Fibroblast of peridontal ligament (primary cell): ENCODE measurements at regions not wholly inside any gene's neighbourhood (a gene's known extent, or its start where the extent isn't known, plus 50 kb on each side); places are given as distances from the start of the nearest gene placed in this dataset.

Source experiments
- DNase-seq: peaks from one replicate; pipeline ENCODE4 v3.0.0-alpha.2; 2010; ENCODE audit errors: extremely low read depth

DNA sequence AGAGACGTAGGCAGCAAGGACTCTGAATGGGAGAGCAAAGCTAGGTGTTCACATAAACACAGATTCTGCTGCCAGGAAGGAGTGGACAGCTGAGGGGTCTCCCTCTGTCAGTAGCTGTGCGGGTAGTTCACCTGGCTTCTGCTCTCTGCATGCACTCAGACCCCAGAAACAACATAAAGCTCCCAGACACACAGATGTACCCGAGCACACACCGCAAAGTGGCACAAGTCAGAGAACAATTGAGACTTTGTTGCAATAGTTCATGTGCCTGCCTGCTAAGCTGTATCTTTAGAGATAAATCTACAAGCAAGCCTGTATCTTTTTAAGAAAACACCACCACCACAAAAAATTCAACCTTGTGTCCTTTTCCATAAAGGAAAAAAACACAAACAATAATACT lies 420.0 kb upstream of the ST6GAL2 start:
- no peak for DNase-seq

DNA sequence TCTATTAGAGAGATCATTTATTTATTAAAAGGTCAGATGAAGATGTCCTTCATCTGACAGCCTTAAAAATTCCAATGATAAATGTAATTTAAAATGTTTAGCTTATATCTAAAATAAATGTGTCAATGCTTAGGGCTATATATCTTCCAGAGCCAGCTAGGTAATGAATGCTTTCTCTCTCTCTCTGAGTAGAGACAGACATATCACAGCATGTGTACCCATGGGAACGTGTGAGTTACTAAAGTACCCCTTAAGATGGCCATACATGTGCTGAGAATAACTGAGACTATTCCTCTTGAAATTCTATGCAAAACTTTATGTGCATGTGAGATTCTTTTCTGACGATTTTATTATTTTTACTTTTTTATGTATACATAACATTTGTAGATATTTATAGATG lies 420.9 kb upstream of the ST6GAL2 start:
- no peak for DNase-seq

DNA sequence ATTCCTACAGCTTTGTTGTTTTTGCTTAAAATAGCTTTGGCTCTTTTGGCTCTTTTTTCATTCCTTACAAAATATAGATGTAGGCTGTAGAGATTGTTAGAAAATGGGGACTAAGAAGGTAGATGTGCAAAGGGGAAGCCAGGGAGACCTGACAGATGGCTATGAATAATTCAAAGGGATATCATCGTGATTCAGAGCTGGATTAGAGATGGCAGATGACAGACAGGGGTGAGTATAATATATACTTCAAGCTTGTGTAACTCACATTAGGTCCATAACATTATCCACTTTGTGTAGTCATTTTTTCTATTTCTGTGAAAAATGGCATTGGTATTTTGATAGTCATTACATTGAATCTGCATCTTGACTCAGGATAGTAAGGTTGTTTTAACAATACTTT lies 422.9 kb upstream of the ST6GAL2 start:
- no peak for DNase-seq

DNA sequence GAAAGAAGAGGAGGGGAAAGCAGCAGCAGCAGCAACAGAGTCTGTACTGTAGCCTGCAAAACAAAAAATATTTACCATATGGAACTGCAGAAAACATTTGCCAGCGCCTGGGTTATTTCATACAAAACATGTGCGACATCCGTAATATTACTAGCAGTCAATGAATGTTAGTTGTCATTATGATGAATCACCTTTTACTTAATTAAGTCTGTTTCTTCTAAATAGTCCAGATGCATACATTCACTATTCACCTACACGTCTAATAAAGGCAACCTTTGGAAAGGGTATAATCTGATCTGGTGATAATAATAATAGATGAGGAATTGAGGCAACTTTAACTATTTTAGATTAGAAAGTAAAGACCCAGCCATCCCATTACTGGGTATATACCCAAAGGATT lies 426.3 kb upstream of the ST6GAL2 start:
- DNase-seq, result no peak

DNA sequence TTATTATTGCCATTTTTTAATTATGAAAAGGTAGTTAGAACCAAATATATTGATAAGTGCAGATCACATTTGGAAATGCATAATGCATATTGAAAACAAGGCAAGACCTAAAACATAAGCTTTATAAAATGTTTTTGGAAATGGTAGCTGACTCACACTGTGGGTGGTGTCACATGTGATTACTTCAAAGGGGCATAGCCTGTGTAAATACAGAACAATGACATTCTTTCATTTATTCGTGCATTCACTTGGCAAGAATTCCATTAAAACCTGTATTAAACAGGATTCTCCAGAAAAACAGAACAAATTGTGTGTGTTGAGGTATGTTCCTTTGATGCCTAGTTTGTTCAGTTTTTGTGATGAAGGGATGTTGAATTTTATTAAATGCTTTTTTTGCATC lies 427.3 kb upstream of the ST6GAL2 start:
- DNase-seq, result no peak

DNA sequence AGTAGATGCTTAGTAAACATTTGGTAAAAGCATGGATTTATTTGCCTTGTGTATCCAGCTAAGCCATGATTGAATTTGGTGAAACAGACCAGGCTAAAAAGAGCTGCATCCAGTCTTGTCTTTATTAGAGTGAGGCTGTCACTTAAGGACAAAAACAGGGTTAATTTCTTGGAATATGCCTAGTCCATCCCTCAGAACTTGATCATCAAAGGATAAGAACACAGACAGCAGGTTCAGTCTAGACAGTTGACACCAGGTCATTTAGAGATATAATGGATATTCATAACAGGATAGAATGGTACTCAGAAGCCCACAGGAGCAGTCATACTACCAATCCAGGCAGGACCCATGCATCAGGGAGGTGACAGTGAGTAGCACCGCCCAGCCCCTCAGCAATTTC lies 434.9 kb upstream of the ST6GAL2 start:
- DNase-seq, result no peak

DNA sequence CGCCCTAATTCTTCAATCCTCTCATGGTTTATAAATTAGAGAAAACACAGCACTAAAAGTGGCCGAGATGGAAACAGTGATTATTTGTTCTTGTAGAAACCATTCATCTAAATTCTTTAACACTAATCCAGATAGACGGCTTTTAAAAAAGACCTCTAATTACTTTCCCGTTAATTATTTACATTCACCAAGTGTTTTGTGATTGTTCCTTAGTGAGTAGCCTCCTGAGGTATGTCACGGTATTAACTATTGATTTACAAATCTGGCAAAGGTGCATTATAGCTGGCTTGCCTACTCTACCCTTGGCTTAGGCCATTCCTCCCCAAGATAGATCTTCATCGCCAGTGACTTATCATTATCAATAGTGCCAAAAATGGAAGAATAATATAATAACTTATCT lies 436.4 kb upstream of the ST6GAL2 start:
- no peak for DNase-seq

DNA sequence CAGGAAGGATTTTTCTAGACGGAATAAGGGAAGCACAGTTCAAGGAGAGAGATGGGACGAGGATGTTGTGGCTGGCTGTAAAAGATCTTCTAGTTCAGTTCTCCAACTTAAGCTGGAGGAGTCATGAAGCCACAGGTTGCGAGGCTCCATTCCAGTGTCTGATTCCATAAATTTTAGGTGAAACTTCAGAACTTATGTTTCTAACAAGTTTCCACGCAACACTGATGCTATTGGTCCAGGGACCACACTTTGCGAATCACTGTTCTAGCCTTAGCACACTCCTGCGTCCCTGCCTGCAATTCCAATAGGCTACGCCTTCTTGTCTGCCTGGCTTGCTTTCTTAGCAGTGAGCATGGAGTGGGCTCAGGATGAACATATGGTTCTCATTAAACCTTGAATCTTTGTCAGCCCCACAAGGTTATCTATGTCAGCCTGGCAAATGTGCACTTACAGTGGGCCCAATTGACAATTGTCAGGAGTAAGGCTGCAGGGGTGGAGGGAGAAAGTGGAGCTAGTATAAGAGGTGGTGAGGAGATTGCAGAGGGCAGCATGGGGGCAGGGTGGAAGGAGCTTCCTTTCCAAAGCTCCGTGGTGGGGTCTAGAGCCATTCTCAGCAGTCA lies 438.1 kb upstream of the ST6GAL2 start:
- DNase-seq, result no peak

DNA sequence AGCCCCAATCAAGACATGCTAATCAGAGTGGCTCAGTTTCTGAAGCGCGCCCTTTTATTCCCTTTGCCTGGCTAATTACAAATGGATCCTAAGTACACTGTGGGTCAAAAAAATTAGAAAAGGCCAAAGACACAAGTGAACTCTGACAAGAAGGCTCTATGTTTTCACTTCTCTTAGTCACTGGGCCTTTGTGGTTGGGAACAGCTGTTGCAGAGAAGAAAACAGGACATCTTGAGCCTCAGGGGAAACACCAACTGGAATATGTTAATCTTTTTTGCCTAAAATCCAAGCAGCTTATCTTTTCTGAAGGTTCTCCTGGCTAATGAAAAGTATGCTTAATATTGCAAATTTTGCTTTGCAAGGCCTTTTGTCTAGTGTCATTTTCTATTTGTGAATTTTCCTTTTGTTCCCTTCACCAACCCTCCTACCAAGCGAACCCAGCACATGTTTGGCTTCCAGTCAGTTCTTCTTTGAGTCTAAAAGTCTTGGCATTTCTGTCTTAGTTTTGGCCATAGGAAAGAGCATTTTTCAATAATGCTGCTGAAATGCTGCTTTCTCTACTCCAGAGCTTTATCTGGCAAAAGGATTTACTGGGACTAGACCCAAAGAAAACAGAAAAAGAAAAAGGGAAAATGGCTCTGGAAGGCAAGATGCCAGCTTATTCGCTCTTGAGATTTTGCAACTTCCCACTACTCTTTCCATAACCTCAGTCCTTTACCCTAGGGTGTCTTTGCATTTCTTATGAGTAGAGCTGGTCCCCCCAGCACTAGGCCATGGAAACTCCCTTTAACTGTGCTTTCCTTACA lies 440.2 kb upstream of the ST6GAL2 start:
- peak; percentile 12 for DNase-seq

DNA sequence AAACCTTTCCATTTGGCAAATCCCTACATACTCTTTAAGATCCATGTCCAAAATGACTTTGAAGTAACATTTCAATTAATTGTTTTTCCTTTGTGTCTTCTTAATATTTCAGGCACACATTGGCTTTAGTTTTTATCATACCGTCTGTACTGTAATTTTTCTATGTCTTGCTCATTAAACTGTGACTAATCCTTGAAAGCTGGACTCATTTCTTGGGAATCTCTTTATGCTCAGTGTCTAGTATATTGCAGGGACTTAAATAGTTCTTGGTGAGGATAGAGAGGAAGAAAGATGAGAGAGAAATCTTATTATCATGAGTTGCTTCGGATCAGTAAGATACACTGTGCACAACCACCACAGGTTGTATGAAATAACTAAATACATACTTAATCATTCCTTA lies 448.3 kb upstream of the ST6GAL2 start:
- DNase-seq, result no peak

DNA sequence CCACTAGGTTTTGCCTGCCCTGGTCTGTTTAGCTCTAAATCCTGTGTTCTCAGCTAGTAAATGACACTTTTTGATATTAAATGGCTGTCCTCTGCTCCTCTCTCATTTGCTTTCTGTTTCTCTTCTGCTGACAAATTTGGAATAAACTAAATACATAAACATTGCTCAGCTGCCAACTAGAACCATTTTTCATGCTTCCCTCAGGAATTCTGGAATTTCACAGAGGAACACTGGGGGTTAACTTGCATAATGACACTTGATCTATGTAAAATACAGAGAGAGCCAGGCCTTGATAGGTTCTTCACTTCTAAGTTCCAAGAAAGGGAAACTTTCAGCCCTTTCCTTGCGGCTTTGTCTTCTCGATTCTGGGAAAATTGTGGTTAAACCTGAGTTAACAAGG lies 450.6 kb upstream of the ST6GAL2 start:
- DNase-seq, result no peak

DNA sequence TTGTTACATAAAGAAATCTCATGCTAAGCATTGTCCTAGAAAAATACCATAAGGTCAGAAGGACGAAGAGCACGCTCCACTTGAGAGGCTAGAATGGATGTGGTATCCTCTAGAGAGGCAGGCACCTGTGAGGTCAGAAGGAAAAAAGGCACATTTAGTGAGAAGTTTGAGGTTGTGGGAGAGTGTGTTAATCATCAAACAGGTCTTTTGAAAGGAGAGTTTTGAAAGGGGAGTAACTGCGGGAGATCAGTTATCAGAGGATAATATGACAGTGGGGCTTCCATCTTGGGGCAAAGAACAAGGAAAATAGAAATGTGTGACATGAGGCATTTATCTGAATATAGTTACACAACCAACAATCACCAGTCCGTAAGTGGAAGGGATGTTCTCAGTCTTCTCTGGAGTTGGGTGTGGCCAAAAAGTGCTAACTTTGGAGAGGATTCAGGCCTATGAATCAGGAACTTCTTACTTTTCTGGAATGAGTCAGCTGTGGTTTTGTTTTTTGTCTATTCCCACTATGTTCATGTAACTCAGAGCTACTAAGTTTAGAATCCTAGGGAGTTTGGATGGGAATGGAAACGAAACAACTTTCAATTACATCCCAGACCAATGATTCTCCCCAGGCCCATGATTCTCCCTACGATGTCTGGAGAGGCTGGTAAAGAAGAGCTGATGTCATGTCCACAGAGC lies 451.4 kb upstream of the ST6GAL2 start:
- DNase-seq, result peak; percentile 10

DNA sequence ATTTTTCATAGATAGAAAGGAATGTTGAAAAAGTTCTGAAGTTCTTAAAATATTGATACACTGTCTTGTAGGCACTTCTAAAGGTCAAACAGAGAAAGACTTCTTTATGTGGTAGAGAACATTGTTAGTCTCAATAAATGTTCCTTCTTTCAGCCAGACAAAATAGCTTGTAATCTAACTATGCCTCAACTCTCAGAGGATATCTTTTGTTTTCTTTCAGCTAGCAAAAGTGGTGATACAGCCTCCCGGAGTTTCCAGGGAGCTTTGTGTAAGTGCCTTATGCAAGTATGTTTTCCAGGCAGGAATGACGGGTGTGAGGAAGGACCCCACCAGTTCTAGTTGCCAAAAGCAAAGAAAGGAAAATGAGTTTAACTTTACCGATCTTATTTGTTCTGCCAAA lies 452.1 kb upstream of the ST6GAL2 start:
- DNase-seq, result no peak

DNA sequence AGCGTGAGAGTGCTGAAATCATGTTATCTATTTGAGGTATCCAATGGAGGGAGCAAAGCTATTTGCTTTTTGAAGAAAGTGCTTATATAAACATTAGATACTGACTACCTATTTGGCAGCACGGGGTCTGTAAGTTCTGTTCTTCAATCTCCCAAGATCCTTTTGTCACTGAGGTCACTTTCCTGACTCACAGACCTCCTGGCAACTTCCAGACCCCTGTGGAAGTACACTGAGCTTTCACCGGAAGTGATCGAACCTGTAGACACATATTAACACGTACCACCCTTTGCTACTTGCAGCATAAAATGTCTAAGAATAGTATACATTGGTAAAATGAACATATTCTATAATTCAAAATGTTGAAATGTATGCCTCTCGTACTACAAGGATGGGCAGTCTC lies 452.6 kb upstream of the ST6GAL2 start:
- DNase-seq, result no peak

DNA sequence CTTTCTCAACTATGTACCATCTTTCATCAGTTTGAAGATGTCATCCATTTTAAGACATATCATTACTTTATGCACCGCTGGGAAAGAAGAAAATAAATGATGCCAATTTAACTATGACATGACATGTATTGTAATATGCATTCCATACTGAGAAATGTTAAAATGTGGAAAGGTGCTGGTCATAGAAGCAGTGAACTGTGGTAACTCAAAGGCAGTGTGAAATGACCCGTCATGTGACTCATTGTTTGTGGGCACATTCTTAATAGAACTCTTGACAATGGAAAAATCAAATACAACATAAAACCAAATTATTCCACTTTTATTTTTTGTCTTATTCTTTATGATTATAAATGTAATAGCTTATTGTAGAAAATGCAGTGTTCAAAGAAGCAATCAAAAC lies 455.0 kb upstream of the ST6GAL2 start:
- DNase-seq, result no peak

DNA sequence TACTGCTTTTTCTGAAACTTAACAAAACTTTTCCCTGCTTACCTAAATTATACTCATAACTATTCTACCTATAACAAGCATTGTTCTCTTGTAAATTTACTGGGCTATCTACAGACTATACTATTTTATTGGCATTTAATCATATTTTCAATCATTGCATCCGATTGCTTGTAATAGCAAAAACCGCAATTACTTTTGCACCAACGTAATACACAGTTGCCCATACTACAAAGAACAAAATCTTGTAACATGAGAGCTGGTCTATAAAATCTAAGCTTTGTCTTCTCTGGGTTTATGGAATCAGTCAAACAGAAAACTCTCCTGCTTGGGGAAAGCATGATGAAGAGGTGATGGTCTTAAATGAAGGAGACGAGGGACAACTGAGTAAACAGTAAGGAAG lies 463.4 kb upstream of the ST6GAL2 start:
- no peak for DNase-seq

DNA sequence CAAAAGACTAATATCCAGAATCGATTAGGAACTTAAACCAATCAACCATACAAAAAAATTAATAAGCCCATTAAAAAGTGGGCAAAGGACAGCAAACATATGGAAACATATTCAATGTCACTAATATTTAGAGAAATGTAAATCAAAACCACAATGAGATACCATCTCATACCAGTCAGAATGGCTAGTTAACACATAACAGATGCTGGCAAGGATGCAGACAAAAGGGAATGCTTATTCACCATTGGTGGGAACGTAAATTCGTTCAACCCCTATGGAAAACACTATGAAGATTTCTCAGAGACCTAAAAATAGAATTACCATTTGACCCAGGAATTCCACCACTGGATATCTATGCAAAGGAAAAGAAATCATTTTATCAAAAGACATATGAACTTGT lies 468.2 kb upstream of the ST6GAL2 start:
- DNase-seq, result no peak

DNA sequence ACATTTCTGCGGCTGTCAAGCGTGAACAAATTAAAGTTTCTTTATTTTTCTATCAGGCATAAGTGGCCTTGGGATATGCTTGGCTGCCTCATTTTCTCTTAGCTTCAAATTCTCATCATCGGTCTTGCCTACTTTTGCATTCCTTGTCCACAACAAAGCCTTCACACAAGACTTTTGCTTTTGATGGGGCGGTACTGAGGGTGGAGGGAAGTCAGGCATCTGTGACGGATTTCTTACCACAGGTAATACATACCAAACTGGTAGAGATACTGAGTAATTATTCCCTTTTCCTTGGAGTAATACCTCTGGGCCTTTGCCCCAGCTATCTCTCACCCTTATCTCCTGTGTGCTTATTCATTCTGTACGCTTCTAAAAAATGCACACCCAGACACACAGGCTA lies 468.3 kb upstream of the RGPD4 start:
- no peak for DNase-seq

DNA sequence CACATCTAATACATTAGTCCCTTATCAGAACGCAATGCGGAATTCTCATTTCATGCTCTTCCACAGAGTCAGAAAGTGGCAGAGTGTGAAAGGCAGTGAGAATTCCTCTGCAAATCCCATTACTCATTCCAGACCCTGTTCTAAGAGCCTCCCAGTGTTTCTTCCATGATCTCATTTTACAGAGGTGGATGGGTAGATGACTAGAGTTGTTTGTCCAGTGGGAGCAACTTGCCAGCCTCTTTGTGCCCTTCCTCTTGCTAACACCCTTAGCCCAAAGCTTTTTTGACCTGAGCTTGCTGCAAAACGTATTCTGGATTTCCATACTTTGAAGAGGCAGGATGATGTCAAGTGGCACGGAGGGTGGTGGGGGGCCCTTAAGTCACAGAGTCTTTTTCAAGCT lies 467.7 kb upstream of the RGPD4 start:
- no peak for DNase-seq

DNA sequence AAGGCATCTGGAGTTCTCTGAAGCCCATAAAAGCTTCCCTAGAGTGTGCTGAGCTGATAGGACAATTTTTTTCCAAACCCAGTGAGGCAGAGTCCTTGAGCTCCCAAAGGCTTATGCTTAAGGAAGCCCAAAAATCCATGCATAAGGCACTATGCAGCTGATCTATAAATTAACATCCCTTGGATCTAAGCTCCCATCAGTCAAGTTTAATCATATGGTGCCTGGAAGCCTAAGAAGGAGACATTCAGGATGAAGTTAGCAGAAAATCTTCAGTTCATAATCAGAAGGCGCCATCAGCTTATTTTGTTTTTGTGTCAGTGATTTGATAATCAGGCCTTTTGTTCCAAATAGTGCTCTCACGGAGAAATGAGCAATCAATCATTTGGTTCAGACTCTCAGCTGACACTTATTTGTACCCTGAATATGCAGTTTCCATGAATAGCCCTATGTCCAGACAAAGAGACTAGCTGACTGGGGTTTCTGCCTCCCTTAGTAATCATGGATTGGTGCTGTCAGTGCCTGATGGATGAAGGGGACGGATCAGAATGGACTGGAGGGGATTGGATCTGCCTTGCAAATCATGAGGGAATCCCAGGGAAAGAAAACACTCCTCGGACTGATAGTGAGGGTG lies 464.8 kb upstream of the RGPD4 start:
- DNase-seq, result no peak

DNA sequence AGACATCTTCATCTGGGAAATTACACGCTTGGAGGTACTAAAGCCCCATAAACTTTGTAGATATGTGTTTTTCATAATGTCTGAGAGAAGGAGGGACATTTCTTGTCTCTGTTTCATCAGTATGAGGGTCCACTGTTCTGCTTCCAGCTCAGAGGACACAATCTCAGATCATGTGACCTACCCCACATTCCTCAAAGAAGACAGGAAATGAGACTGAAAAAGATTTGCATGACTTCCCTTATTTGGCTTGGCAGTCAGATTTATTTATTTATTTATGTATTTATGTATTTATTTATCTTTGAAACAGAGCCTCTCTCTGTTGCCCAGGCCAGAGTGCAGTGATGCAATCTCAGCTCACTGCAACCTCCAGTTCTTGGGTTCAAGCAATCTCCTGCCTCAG lies 463.7 kb upstream of the RGPD4 start:
- DNase-seq, result no peak

DNA sequence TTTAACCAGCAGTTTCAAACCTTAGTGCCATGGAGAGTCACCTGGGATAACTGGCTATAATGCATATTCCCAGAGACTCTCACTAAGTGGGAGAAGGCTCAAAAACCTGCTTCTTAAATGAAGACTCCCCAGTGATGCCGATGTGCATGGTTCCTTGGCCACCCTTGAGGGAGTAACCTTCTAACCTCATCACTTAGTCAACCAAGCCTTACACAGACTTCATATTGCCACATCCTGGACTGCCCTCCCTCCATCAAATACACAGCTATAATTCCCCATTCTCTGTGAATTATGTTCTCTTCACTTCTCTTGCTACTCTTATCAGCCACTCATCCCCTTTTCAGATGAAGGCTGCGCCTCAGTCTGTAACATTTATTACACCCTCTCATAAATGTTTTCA lies 462.9 kb upstream of the RGPD4 start:
- no peak for DNase-seq
